HEK293 (cell line): ENCODE measurements at regions not wholly inside any gene's neighbourhood (a gene's known extent, or its start where the extent isn't known, plus 50 kb on each side); places are given as distances from the start of the nearest gene placed in this dataset.

ENCODE experiments used
- ZNF133 ChIP-seq: fragments of 450-650 bp; formaldehyde crosslinking; IDR thresholded peaks from 2 replicates; pipeline ENCODE4 v1.5.1; 2016; ENCODE audit warnings: missing biosample characterization, missing genetic modification characterization
- ZNF138 ChIP-seq: fragments of 450-650 bp; formaldehyde crosslinking; IDR thresholded peaks from 2 replicates; pipeline ENCODE4 v1.5.1; 2016; ENCODE audit warnings: missing biosample characterization, missing genetic modification characterization, borderline replicate concordance
- ZNF510 ChIP-seq: fragments of 450-650 bp; formaldehyde crosslinking; IDR thresholded peaks from 2 replicates; pipeline ENCODE4 v1.5.1; 2018; ENCODE audit warnings: mild to moderate bottlenecking, missing genetic modification characterization, missing biosample characterization; ENCODE audit not compliant: insufficient replicate concordance
- ZNF747 ChIP-seq: fragments of 450-650 bp; formaldehyde crosslinking; IDR thresholded peaks from 2 replicates; pipeline ENCODE4 v1.5.1; 2016; ENCODE audit warnings: missing biosample characterization, missing genetic modification characterization
- TF ChIP-seq, protein P1 (sequence below): fragments of 450-650 bp; formaldehyde crosslinking; IDR thresholded peaks from 2 replicates; pipeline ENCODE4 v1.5.1; 2016; ENCODE audit warnings: missing biosample characterization, missing genetic modification characterization
- TF ChIP-seq, protein P2 (sequence below): fragments of 450-650 bp; formaldehyde crosslinking; IDR thresholded peaks from 2 replicates; pipeline ENCODE4 v1.5.1; 2016; ENCODE audit warnings: missing biosample characterization, missing genetic modification characterization

DNA sequence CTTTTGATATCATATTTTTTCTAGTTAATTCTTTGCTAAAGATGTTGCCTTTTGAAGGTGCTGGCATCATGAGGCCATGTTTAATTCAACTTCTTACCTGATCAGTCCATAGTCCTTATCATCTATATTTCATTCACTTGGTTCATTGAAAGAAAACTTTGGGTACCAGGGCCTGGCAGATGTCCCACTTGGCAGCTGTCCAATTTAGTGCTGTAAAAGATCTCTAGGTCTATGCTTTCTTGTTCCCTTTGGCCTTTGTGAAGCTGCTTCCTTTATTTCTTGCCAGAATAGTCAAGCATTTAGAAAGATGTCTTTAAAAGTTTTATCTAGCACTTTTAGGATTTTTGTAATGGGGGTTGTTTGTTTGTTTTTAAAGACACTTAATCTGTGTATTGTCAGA, 61.7 kb upstream of the EYA4 start:
- TF ChIP-seq ZNF747, result no peak
- TF ChIP-seq, protein P1, sequence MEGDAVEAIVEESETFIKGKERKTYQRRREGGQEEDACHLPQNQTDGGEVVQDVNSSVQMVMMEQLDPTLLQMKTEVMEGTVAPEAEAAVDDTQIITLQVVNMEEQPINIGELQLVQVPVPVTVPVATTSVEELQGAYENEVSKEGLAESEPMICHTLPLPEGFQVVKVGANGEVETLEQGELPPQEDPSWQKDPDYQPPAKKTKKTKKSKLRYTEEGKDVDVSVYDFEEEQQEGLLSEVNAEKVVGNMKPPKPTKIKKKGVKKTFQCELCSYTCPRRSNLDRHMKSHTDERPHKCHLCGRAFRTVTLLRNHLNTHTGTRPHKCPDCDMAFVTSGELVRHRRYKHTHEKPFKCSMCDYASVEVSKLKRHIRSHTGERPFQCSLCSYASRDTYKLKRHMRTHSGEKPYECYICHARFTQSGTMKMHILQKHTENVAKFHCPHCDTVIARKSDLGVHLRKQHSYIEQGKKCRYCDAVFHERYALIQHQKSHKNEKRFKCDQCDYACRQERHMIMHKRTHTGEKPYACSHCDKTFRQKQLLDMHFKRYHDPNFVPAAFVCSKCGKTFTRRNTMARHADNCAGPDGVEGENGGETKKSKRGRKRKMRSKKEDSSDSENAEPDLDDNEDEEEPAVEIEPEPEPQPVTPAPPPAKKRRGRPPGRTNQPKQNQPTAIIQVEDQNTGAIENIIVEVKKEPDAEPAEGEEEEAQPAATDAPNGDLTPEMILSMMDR (tag by site-specific recombination), result no peak
- TF ChIP-seq ZNF133 (tag by site-specific recombination), result no peak
- no peak for TF ChIP-seq ZNF510
- no peak for TF ChIP-seq ZNF138 (tag by site-specific recombination)
- TF ChIP-seq, protein P2, sequence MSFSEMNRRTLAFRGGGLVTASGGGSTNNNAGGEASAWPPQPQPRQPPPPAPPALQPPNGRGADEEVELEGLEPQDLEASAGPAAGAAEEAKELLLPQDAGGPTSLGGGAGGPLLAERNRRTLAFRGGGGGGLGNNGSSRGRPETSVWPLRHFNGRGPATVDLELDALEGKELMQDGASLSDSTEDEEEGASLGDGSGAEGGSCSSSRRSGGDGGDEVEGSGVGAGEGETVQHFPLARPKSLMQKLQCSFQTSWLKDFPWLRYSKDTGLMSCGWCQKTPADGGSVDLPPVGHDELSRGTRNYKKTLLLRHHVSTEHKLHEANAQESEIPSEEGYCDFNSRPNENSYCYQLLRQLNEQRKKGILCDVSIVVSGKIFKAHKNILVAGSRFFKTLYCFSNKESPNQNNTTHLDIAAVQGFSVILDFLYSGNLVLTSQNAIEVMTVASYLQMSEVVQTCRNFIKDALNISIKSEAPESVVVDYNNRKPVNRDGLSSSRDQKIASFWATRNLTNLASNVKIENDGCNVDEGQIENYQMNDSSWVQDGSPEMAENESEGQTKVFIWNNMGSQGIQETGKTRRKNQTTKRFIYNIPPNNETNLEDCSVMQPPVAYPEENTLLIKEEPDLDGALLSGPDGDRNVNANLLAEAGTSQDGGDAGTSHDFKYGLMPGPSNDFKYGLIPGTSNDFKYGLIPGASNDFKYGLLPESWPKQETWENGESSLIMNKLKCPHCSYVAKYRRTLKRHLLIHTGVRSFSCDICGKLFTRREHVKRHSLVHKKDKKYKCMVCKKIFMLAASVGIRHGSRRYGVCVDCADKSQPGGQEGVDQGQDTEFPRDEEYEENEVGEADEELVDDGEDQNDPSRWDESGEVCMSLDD (tag by site-specific recombination), result no peak
